Neural cell (in vitro differentiated cells): ENCODE measurements at regions not wholly inside any gene's neighbourhood (a gene's known extent, or its start where the extent isn't known, plus 50 kb on each side); places are given as distances from the start of the nearest gene placed in this dataset.

Source experiments
- H2AFZ ChIP-seq: fragments of 200-600, 300-800 bp; sonication (generic), shearing (Covaris generic); 2 replicates; pipeline ENCODE4 v1.6.0; 2014; ENCODE audit warnings: low read depth, mild to moderate bottlenecking, antibody characterized with exemption, low read length, moderate library complexity
- H3F3A ChIP-seq: fragments of 200-600 bp; shearing (Covaris generic); 2 replicates; pipeline ENCODE4 v1.6.1; 2016; ENCODE audit warnings: mild to moderate bottlenecking, moderate library complexity, mixed read lengths, antibody characterized with exemption, low read length; ENCODE audit not compliant: insufficient read depth, poor library complexity, severe bottlenecking
- H3K27ac ChIP-seq: fragments of 200-600, 300-800 bp; sonication (generic), shearing (Covaris generic); 2 replicates; pipeline ENCODE4 v1.5.1; 2014; ENCODE audit warnings: mild to moderate bottlenecking, low read length, moderate library complexity
- H3K27me3 ChIP-seq: fragments of 300-800, 200-600 bp; sonication (generic), shearing (Covaris generic); 2 replicates; pipeline ENCODE4 v1.6.0; 2014; ENCODE audit warnings: mild to moderate bottlenecking, low read depth, low read length, moderate library complexity; ENCODE audit not compliant: insufficient read depth
- H3K36me3 ChIP-seq: fragments of 300-800, 200-600 bp; sonication (generic), shearing (Covaris generic); 2 replicates; pipeline ENCODE4 v1.5.1; 2014; ENCODE audit warnings: mild to moderate bottlenecking, antibody characterized with exemption, low read length, moderate library complexity; ENCODE audit not compliant: insufficient read depth
- H3K4me2 ChIP-seq: fragments of 300-800, 200-600 bp; sonication (generic), shearing (Covaris generic); 2 replicates; pipeline ENCODE4 v1.6.0; 2014; ENCODE audit warnings: mild to moderate bottlenecking, low read length
- H3K4me3 ChIP-seq: fragments of 300-800, 200-600 bp; sonication (generic), shearing (Covaris generic); 2 replicates; pipeline ENCODE4 v1.5.1; 2014; ENCODE audit warnings: mild to moderate bottlenecking, low read length, moderate library complexity
- H3K79me2 ChIP-seq: fragments of 200-600 bp; shearing (Covaris generic); replicated peaks from 2 replicates; pipeline ENCODE4 v1.6.0; 2014; ENCODE audit warnings: mild to moderate bottlenecking, low read length, moderate library complexity; ENCODE audit not compliant: insufficient read depth
- H3K9ac ChIP-seq: fragments of 300-800, 200-600 bp; sonication (generic), shearing (Covaris generic); 2 replicates; pipeline ENCODE4 v1.6.1; 2016; ENCODE audit warnings: mild to moderate bottlenecking, low read length, mixed read lengths
- H3K9me2 ChIP-seq: fragments of 200-600 bp; shearing (Covaris generic); 2 replicates; pipeline ENCODE4 v1.6.1; 2016; ENCODE audit warnings: mild to moderate bottlenecking, low read length, mixed read lengths; ENCODE audit not compliant: insufficient read depth
- H3K9me3 ChIP-seq: fragments of 200-600, 300-800 bp; sonication (generic), shearing (Covaris generic); 2 replicates; pipeline ENCODE4 v1.6.1; 2016; ENCODE audit warnings: mild to moderate bottlenecking, mixed run types, low read length, moderate library complexity, mixed read lengths
- H4K20me1 ChIP-seq: fragments of 200-600 bp; shearing (Covaris generic); 2 replicates; pipeline ENCODE4 v1.6.1; 2016; ENCODE audit warnings: mild to moderate bottlenecking, mixed run types; ENCODE audit not compliant: insufficient read depth
- CTCF ChIP-seq: fragments of 450-650 bp; IDR thresholded peaks from 2 replicates; pipeline ENCODE4 v1.5.1; 2014; ENCODE audit warnings: antibody characterized with exemption, mild to moderate bottlenecking, moderate library complexity; ENCODE audit not compliant: poor library complexity, severe bottlenecking
- EP300 ChIP-seq: fragments of 450-650 bp; conservative IDR thresholded peaks from 2 replicates; pipeline ENCODE4 v1.6.1; 2014; ENCODE audit warnings: antibody characterized with exemption, mild to moderate bottlenecking, moderate library complexity; ENCODE audit not compliant: poor library complexity, severe bottlenecking
- EZH2 ChIP-seq: fragments of 200-600, 300-800 bp; shearing (Covaris generic), sonication (generic); IDR thresholded peaks from 2 replicates; pipeline ENCODE4 v1.6.1; 2014; ENCODE audit warnings: antibody characterized with exemption, low read length, borderline replicate concordance, mild to moderate bottlenecking; ENCODE audit not compliant: insufficient read depth, poor library complexity, severe bottlenecking
- MXI1 ChIP-seq: fragments of 450-650 bp; conservative IDR thresholded peaks from 2 replicates; pipeline ENCODE4 v1.6.1; 2014; ENCODE audit warnings: antibody characterized with exemption, mild to moderate bottlenecking; ENCODE audit not compliant: poor library complexity, severe bottlenecking
- POLR2AphosphoS5 ChIP-seq: IDR thresholded peaks from 2 replicates; pipeline ENCODE4 v1.6.1; 2012
- RAD21 ChIP-seq: fragments of 450-650 bp; conservative IDR thresholded peaks from 2 replicates; pipeline ENCODE4 v1.6.1; 2014; ENCODE audit warnings: antibody characterized with exemption, mild to moderate bottlenecking, moderate library complexity
- REST ChIP-seq: IDR thresholded peaks from 2 replicates; pipeline ENCODE4 v1.6.1; 2012; ENCODE audit warnings: borderline replicate concordance
- TAF1 ChIP-seq: IDR thresholded peaks from 2 replicates; pipeline ENCODE4 v1.6.1; 2012; ENCODE audit warnings: low read depth

DNA sequence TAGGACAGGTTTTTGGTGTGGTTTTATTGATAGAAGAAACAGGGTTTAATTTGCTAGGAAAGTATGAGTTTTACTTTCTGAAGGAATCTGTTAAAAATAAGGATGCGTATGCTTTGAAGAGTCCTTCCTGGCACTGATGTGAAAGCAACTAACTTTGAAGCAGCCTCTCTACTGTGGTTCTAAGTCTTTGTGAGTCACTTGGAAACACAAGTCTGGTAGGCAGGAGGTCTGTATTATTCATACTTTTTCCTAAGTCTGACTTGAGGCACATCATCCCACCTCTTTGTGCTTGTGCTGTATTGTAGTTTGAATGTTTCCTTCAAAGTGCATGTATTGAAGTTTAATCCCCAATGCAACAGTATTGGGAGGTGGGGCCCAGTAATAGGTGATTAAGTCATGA lies 129.0 kb downstream of the TAF11L14 start:
- Histone ChIP-seq H3K27ac (no peak overlapping the region), H3K9ac (no peak overlapping the region), H2AFZ (no peak overlapping the region), H3K79me2 (no peaks in the 10 kb centered on the region), H3K4me2 (no peak overlapping the region), H3K27me3 (no peaks in the 10 kb centered on the region), H3K9me3 (no peaks in the 10 kb centered on the region), H3K36me3 (no peaks in the 10 kb centered on the region), H3K9me2 (no peaks in the 10 kb centered on the region), H3K4me3 (no peak overlapping the region), H4K20me1 (no peaks in the 10 kb centered on the region), H3F3A (no peaks in the 10 kb centered on the region)
- TF ChIP-seq TAF1 (no peak), POLR2AphosphoS5 (no peak), RAD21 (no peak), MXI1 (no peak), EZH2 (no peak)

- Histone ChIP-seq H3F3A (no peaks in the 10 kb centered on the region), H3K4me3 (no peak overlapping the region)
Measured at GRCh38 chr5:17766031-17766430, 131.8 kb downstream of the TAF11L14 start.

GRCh38 chr5:17769277-17769676 lies 135.0 kb downstream of the TAF11L14 start:
- Histone ChIP-seq H3K4me3 (no peak overlapping the region), H4K20me1 (no peaks in the 10 kb centered on the region), H2AFZ (no peak overlapping the region), H3K36me3 (no peaks in the 10 kb centered on the region), H3K4me2 (no peak overlapping the region), H3K9me3 (no peaks in the 10 kb centered on the region), H3K9ac (no peak overlapping the region), H3K9me2 (no peaks in the 10 kb centered on the region), H3K27ac (no peak overlapping the region), H3K79me2 (no peaks in the 10 kb centered on the region), H3F3A (no peaks in the 10 kb centered on the region), H3K27me3 (no peaks in the 10 kb centered on the region)
- TF ChIP-seq CTCF (no peak), MXI1 (no peak), RAD21 (no peak)

More at GRCh38 chr5:17766031-17766430, 131.8 kb downstream of the TAF11L14 start:
- no peak overlapping the region for H2AFZ ChIP-seq
- no peaks in the 10 kb centered on the region for H3K36me3 ChIP-seq
- H3K27ac ChIP-seq: no peak overlapping the region
- TF ChIP-seq EZH2 (no peak), MXI1 (no peak), REST (no peak), EP300 (no peak), RAD21 (no peak), TAF1 (no peak)
- no peak overlapping the region for H3K4me2 ChIP-seq
- no peaks in the 10 kb centered on the region for H3K79me2 ChIP-seq
- no peaks in the 10 kb centered on the region for H3K27me3 ChIP-seq
- H3K9ac ChIP-seq: no peak overlapping the region
- H3K9me2 ChIP-seq: no peaks in the 10 kb centered on the region
- H3K9me3 ChIP-seq: no peaks in the 10 kb centered on the region
- no peaks in the 10 kb centered on the region for H4K20me1 ChIP-seq
